A673 (cell line): ENCODE measurements at regions not wholly inside any gene's neighbourhood (a gene's known extent, or its start where the extent isn't known, plus 50 kb on each side); places are given as distances from the start of the nearest gene placed in this dataset.
"Not testable (repeated sequence)": the region's sequence is repeated elsewhere in the genome, so short reads cannot be mapped to it uniquely, and the experiment has no call there.

Source experiments
- BruUV-seq: library from RNA; stranded (reverse); fragments of 400-500 nt; replicated peaks from 2 replicates; lab custom pipeline; 2021; lab: Mats Ljungman, UMichigan
- CTCF ChIA-PET: fragments of 300-600 bp; sonication (Branson Sonifier 250); formaldehyde crosslinking; loops from one replicate; lab custom pipeline; 2022; ENCODE audit warnings: antibody characterized with exemption; lab: Charles Lee
- POLR2A ChIA-PET: fragments of 300-600 bp; sonication (Branson Sonifier 250); formaldehyde crosslinking; loops from one replicate; lab custom pipeline; 2022; ENCODE audit warnings: antibody characterized with exemption; ENCODE audit not compliant: low non-redundant PET; lab: Charles Lee
- DNase-seq: peaks from one replicate; pipeline ENCODE4 v3.0.0-alpha.2; 2015; ENCODE audit warnings: low spot score
- H3K27ac ChIP-seq: fragments of 200-600 bp; sonication (generic); 2 replicates; pipeline ENCODE4 v1.5.1; 2016; ENCODE audit warnings: mixed run types, low read depth, mild to moderate bottlenecking, mixed read lengths, antibody characterized with exemption, low read length; ENCODE audit not compliant: poor library complexity, severe bottlenecking
- H3K27me3 ChIP-seq: fragments of 200-600 bp; sonication (generic); replicated peaks from 2 replicates; pipeline ENCODE4 v1.6.1; 2017; ENCODE audit warnings: mixed run types, low read depth, mild to moderate bottlenecking, mixed read lengths, antibody characterized with exemption, low read length; ENCODE audit not compliant: insufficient read depth, poor library complexity
- H3K36me3 ChIP-seq: fragments of 200-600 bp; sonication (generic); 2 replicates; pipeline ENCODE4 v1.6.1; 2016; ENCODE audit warnings: mixed run types, mild to moderate bottlenecking, mixed read lengths, antibody characterized with exemption, low read length; ENCODE audit not compliant: insufficient read depth, poor library complexity, severe bottlenecking
- H3K4me1 ChIP-seq: fragments of 200-600 bp; sonication (generic); 2 replicates; pipeline ENCODE4 v1.6.1; 2017; ENCODE audit warnings: mixed run types, mild to moderate bottlenecking, mixed read lengths, antibody characterized with exemption, low read length; ENCODE audit not compliant: insufficient read depth, poor library complexity, severe bottlenecking
- H3K4me3 ChIP-seq: fragments of 200-600 bp; sonication (generic); 2 replicates; pipeline ENCODE4 v1.5.1; 2016; ENCODE audit warnings: low read depth, mixed run types, mild to moderate bottlenecking, mixed read lengths, low read length; ENCODE audit not compliant: poor library complexity, severe bottlenecking
- H3K9me3 ChIP-seq: fragments of 200-600 bp; sonication (generic); 2 replicates; pipeline ENCODE4 v1.6.1; 2016; ENCODE audit warnings: mixed run types, low read depth, mild to moderate bottlenecking, mixed read lengths, antibody characterized with exemption, low read length; ENCODE audit not compliant: poor library complexity, severe bottlenecking
- EZH2 ChIP-seq: fragments of 200-600 bp; sonication (generic); IDR thresholded peaks from 2 replicates; pipeline ENCODE4 v1.6.1; 2017; ENCODE audit warnings: borderline replicate concordance, low read depth, mild to moderate bottlenecking, mixed read lengths, antibody characterized with exemption, low read length; ENCODE audit not compliant: poor library complexity, severe bottlenecking
- intact Hi-C: fragments of 100-400 bp; cut with micrococcal nuclease; formaldehyde crosslinking; loops from one replicate; pipeline ENCODE4 v1.10.0; 2022; ENCODE audit not compliant: unreplicated experiment
- TF ChIP-seq, protein P1 (sequence below): fragments of 300-800, 200-600 bp; sonication (generic); conservative IDR thresholded peaks from 2 replicates; pipeline ENCODE4 v1.5.1; 2017; ENCODE audit warnings: low read depth, mild to moderate bottlenecking, antibody characterized with exemption, low read length, moderate library complexity, mixed read lengths

DNA sequence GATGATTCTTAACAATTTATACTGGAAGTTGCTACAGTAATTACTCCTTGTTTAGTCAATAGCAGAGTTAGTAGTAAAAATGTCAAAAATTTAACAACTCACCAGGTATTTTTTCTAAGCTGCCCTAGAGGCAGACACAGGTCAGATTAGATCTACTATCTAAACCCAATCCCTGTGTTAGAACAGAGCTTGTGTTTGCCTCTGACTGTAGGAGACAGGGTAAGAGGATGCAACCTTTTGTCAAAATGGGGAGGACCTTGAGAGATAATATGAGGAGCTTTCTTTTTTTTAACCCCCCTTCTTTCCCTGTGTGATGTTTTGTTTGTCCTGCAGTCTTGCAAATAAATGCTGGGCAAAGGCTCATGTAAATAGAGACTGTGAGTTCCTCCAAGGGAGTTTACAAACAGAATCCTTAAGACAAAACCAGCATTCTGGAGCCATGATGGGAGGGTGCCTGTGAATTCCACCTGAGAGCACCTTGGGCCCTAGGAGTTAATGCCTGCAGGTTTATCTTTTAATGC, 353.1 kb downstream of the GATA3 start:
- ChIA-PET CTCF (no interaction called here), POLR2A (no interaction called here)
- Histone ChIP-seq H3K27me3 (peaks cover 5% of the 10 kb centered on the region), H3K27ac (no peak overlapping the region), H3K4me3 (no peak overlapping the region), H3K36me3 (no peaks in the 10 kb centered on the region), H3K9me3 (no peaks in the 10 kb centered on the region), H3K4me1 (no peaks in the 10 kb centered on the region)
- intact Hi-C loops = no loop called here
- TF ChIP-seq, protein P1, sequence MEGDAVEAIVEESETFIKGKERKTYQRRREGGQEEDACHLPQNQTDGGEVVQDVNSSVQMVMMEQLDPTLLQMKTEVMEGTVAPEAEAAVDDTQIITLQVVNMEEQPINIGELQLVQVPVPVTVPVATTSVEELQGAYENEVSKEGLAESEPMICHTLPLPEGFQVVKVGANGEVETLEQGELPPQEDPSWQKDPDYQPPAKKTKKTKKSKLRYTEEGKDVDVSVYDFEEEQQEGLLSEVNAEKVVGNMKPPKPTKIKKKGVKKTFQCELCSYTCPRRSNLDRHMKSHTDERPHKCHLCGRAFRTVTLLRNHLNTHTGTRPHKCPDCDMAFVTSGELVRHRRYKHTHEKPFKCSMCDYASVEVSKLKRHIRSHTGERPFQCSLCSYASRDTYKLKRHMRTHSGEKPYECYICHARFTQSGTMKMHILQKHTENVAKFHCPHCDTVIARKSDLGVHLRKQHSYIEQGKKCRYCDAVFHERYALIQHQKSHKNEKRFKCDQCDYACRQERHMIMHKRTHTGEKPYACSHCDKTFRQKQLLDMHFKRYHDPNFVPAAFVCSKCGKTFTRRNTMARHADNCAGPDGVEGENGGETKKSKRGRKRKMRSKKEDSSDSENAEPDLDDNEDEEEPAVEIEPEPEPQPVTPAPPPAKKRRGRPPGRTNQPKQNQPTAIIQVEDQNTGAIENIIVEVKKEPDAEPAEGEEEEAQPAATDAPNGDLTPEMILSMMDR = no peak
- TF ChIP-seq EZH2 = no peak
- no peak for DNase-seq
- no TSS peak for BruUV-seq

DNA sequence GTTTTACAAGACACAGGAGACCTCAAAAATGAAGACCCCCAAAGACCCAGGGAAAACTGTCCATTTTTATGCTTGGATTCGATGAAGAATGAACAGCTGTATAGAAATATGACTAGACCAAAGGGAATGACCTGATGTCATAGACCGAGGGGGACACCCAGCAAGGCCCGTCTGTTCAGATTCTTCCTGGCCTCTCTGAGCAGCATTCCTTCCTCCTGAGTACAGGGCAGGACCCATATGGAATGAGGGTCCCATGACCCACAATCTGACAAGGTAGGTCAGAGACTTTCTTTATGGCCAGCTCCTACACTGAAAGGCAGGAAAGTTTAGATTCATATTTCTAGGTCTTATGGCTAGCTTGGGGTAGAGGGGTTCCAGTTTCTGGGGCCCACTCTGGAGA, 356.0 kb downstream of the GATA3 start:
- ChIA-PET CTCF (no interaction called here), POLR2A (no interaction called here)
- Histone ChIP-seq H3K4me3 (no peak overlapping the region), H3K9me3 (no peaks in the 10 kb centered on the region), H3K27ac (no peak overlapping the region), H3K36me3 (no peaks in the 10 kb centered on the region), H3K4me1 (no peaks in the 10 kb centered on the region), H3K27me3 (no peaks in the 10 kb centered on the region)
- no peak for DNase-seq
- BruUV-seq = no TSS peak
- intact Hi-C loops = no loop called here
- TF ChIP-seq EZH2 = no peak
- TF ChIP-seq, protein P1 = no peak

DNA sequence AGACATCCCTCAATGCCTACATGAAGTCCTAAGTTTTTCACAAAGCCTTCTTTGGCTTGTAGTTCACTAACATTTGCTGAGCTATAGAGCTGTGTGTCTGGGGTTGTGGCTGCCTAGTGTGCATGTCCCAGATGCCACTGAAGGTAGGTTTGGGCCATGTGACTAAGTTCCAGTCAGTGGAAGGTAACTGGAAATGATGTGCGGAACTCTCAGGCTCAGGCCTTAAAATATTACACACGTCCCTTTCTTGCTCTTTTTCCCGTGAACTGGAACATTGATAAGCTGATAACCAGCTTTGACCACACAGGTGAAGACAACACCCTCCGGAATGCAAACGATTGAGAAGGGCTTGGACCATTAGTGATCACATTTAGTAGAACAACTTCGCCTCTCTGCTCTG, 358.1 kb downstream of the GATA3 start:
- intact Hi-C loops = no loop called here
- TF ChIP-seq EZH2 = no peak
- TF ChIP-seq, protein P1 = no peak

DNA sequence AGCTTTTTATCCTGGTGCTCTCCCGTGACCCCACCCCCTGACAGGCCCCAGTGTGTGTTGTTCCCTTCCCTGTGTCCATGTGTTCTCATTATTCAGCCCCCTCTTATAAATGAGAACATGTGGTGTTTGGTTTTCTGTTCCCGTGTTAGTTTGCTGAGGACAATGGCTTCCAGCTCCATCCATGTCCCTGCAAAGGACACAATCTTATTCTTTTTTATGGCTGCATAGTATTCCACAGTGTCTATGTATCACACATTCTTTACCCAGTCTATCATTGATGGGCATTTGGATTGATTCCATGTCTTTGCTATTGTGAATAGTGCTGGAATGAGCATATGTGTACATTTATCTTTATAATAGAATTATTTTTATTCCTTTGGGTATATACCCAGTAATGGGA, 360.5 kb downstream of the GATA3 start:
- H3K27ac ChIP-seq, POLR2A ChIA-PET, H3K27me3 ChIP-seq, CTCF ChIA-PET, H3K9me3 ChIP-seq, H3K4me1 ChIP-seq, intact Hi-C loops, BruUV-seq, DNase-seq, H3K4me3 ChIP-seq, H3K36me3 ChIP-seq: not testable (repeated sequence)

More for the DNA sequence above, 358.1 kb downstream of the GATA3 start:
- no peak overlapping the region for H3K4me3 ChIP-seq
- no peak overlapping the region for H3K27ac ChIP-seq
- no peaks in the 10 kb centered on the region for H3K27me3 ChIP-seq
- no peaks in the 10 kb centered on the region for H3K4me1 ChIP-seq
- no peaks in the 10 kb centered on the region for H3K36me3 ChIP-seq
- ChIA-PET CTCF (no interaction called here), POLR2A (no interaction called here)
- no peak for DNase-seq
- no TSS peak for BruUV-seq
- H3K9me3 ChIP-seq = no peaks in the 10 kb centered on the region
